GM18519 (cell line): ENCODE measurements at regions not wholly inside any gene's neighbourhood (a gene's known extent, or its start where the extent isn't known, plus 50 kb on each side); places are given as distances from the start of the nearest gene placed in this dataset.
"Not testable (repeated sequence)": the region's sequence is repeated elsewhere in the genome, so short reads cannot be mapped to it uniquely, and the experiment has no call there.

Experiments used
- ATAC-seq: cut with Tn5 transposase; IDR thresholded peaks from one replicate; pipeline ENCODE4 v1.9.1; 2021; ENCODE audit warnings: mild to moderate bottlenecking, moderate library complexity; ENCODE audit not compliant: unreplicated experiment, low FRiP score

- ATAC-seq: no peak
Measured at GRCh38 chr5:101424530-101425175, 521.6 kb upstream of the ST8SIA4 start.

GRCh38 chr5:101418713-101419118 lies 515.6 kb upstream of the ST8SIA4 start:
- ATAC-seq: no peak

GRCh38 chr5:101404531-101404930 lies 501.4 kb upstream of the ST8SIA4 start:
- no peak for ATAC-seq

- ATAC-seq: no peak
Measured at GRCh38 chr5:101393795-101394450, 490.8 kb upstream of the ST8SIA4 start.

GRCh38 chr5:101390151-101390908 lies 487.2 kb upstream of the ST8SIA4 start:
- ATAC-seq: peak; percentile 57

GRCh38 chr5:101385276-101385675 lies 482.2 kb upstream of the ST8SIA4 start:
- no peak for ATAC-seq

GRCh38 chr5:101370181-101370580 lies 467.1 kb upstream of the ST8SIA4 start:
- no peak for ATAC-seq

GRCh38 chr5:101364469-101364868 lies 461.4 kb upstream of the ST8SIA4 start:
- no peak for ATAC-seq

- no peak for ATAC-seq
Measured at GRCh38 chr5:101362067-101362466, 459.0 kb upstream of the ST8SIA4 start.

- ATAC-seq: no peak
Measured at GRCh38 chr5:101346906-101347305, 443.8 kb upstream of the ST8SIA4 start.

- no peak for ATAC-seq
Measured at GRCh38 chr5:101346447-101346846, 443.4 kb upstream of the ST8SIA4 start.

GRCh38 chr5:101338226-101338625 lies 435.1 kb upstream of the ST8SIA4 start:
- ATAC-seq: no peak

GRCh38 chr5:101327816-101328215 lies 424.7 kb upstream of the ST8SIA4 start:
- no peak for ATAC-seq

GRCh38 chr5:101326766-101327165 lies 423.7 kb upstream of the ST8SIA4 start:
- ATAC-seq: no peak

GRCh38 chr5:101316401-101316800 lies 413.3 kb upstream of the ST8SIA4 start:
- ATAC-seq: not testable (repeated sequence)

GRCh38 chr5:101306391-101307137 lies 403.5 kb upstream of the ST8SIA4 start:
- no peak for ATAC-seq

- no peak for ATAC-seq
Measured at GRCh38 chr5:101296477-101296876, 393.4 kb upstream of the ST8SIA4 start.

- no peak for ATAC-seq
Measured at GRCh38 chr5:101292199-101292598, 389.1 kb upstream of the ST8SIA4 start.

- ATAC-seq: not testable (repeated sequence)
Measured at GRCh38 chr5:101290761-101291160, 387.7 kb upstream of the ST8SIA4 start.

GRCh38 chr5:101288633-101289032 lies 385.6 kb upstream of the ST8SIA4 start:
- ATAC-seq: no peak
